SK-N-SH (cell line): ENCODE measurements at regions not wholly inside any gene's neighbourhood (a gene's known extent, or its start where the extent isn't known, plus 50 kb on each side); places are given as distances from the start of the nearest gene placed in this dataset.

Experiments
- CTCF ChIA-PET: fragments of 300-600, 350-600 bp; formaldehyde crosslinking; extraction: SDS; loops from one replicate; lab custom pipeline; 2021; lab: Yijun Ruan, JAX
- POLR2A ChIA-PET: fragments of 350-600 bp; sonication (Branson Sonifier 250); formaldehyde crosslinking; extraction: SDS; loops from one replicate; lab custom pipeline; 2020; ENCODE audit warnings: antibody characterized with exemption, inconsistent platforms; lab: Yijun Ruan, JAX
- DNase-seq: peaks from one replicate; pipeline ENCODE4 v3.0.0; 2012
- H2AFZ ChIP-seq: fragments of 200-600 bp; sonication (generic); 2 replicates; pipeline ENCODE4 v1.8.1; 2016; ENCODE audit warnings: antibody characterized with exemption, mild to moderate bottlenecking, low read depth
- H3F3A ChIP-seq: fragments of 200-600 bp; sonication (generic); replicated peaks from 2 replicates; pipeline ENCODE3; 2016; ENCODE audit warnings: antibody characterized with exemption, mild to moderate bottlenecking; ENCODE audit not compliant: insufficient read depth
- H3K27ac ChIP-seq, 2 experiments: fragments of 200-500 bp in 1 of 2; fragments of 200-600 bp in 1 of 2; sonication (Bioruptor generic) in 1 of 2; sonication (generic), shearing (Covaris generic) in 1 of 2; 2 replicates each; pipeline versions ENCODE4 v1.5.1 to v1.6.1; 2014 to 2016; ENCODE audit warnings: low read depth in 2 of 2, inconsistent platforms in 1 of 2, low read length in 1 of 2, mild to moderate bottlenecking in 1 of 2, mixed read lengths in 1 of 2
- H3K27me3 ChIP-seq: fragments of 200-600 bp; sonication (generic), shearing (Covaris generic); 2 replicates; pipeline ENCODE4 v1.6.1; 2016; ENCODE audit warnings: mixed run types; ENCODE audit not compliant: insufficient read depth
- H3K36me3 ChIP-seq, 2 experiments: fragments of 200-500 bp in 1 of 2; fragments of 200-600 bp in 1 of 2; sonication (Bioruptor generic) in 1 of 2; sonication (generic) in 1 of 2; replicated peaks in 1 of 2; 2 replicates each; pipeline versions ENCODE3 to v1.5.1; 2014 to 2016; ENCODE audit warnings: low read length in 1 of 2, mild to moderate bottlenecking in 1 of 2; ENCODE audit not compliant: insufficient read depth in 2 of 2, control insufficient read depth in 1 of 2
- H3K4me1 ChIP-seq, 2 experiments: fragments of 200-500 bp in 1 of 2; fragments of 200-600 bp in 1 of 2; sonication (Bioruptor generic) in 1 of 2; sonication (generic), shearing (Covaris generic) in 1 of 2; 2 replicates each; pipeline versions ENCODE4 v1.5.1 to v1.6.1; 2014 to 2016; ENCODE audit warnings: low read depth in 1 of 2, low read length in 1 of 2, mixed run types in 1 of 2; ENCODE audit not compliant: insufficient read depth in 2 of 2, control insufficient read depth in 1 of 2
- H3K4me2 ChIP-seq: fragments of 200-600 bp; sonication (generic), shearing (Covaris generic); 2 replicates; pipeline ENCODE4 v1.6.1; 2017; ENCODE audit warnings: mixed run types
- H3K4me3 ChIP-seq, 2 experiments: fragments of 200-500 bp in 1 of 2; fragments of 200-600 bp in 1 of 2; sonication (Bioruptor generic) in 1 of 2; sonication (generic), shearing (Covaris generic) in 1 of 2; 2 replicates each; pipeline versions ENCODE4 v1.5.1 to v1.8.1; 2014 to 2016; ENCODE audit warnings: low read depth in 2 of 2, inconsistent platforms in 1 of 2, low read length in 1 of 2, mild to moderate bottlenecking in 1 of 2, mixed read lengths in 1 of 2, moderate library complexity in 1 of 2
- H3K79me2 ChIP-seq: fragments of 200-600 bp; sonication (generic); 2 replicates; pipeline ENCODE4 v1.8.1; 2017; ENCODE audit warnings: mild to moderate bottlenecking; ENCODE audit not compliant: insufficient read depth
- H3K9ac ChIP-seq: fragments of 200-600 bp; sonication (generic); 2 replicates; pipeline ENCODE4 v1.6.1; 2017; ENCODE audit warnings: mixed run types
- H3K9me2 ChIP-seq: fragments of 200-600 bp; sonication (generic); 2 replicates; pipeline ENCODE4 v1.6.1; 2017; ENCODE audit warnings: mixed run types
- H3K9me3 ChIP-seq: fragments of 200-600 bp; sonication (generic); 2 replicates; pipeline ENCODE4 v1.6.1; 2017; ENCODE audit warnings: mixed run types, mild to moderate bottlenecking, moderate library complexity
- H4K20me1 ChIP-seq: fragments of 200-600 bp; sonication (generic); 2 replicates; pipeline ENCODE4 v1.6.1; 2017; ENCODE audit warnings: mild to moderate bottlenecking, mixed run types; ENCODE audit not compliant: insufficient read depth
- FOXJ3 ChIP-seq: sonication (generic); formaldehyde crosslinking; IDR thresholded peaks from 2 replicates; pipeline ENCODE4 v1.5.1; 2020; ENCODE audit warnings: mild to moderate bottlenecking, missing genetic modification reagents
- FOXM1 ChIP-seq: IDR thresholded peaks from 2 replicates; pipeline ENCODE4 v1.4.0; 2012; ENCODE audit warnings: low read depth, mild to moderate bottlenecking
- NFIC ChIP-seq: IDR thresholded peaks from 2 replicates; pipeline ENCODE4 v1.4.0; 2012; ENCODE audit warnings: borderline replicate concordance
- REST ChIP-seq: IDR thresholded peaks from 2 replicates; pipeline ENCODE4 v1.6.1; 2012; ENCODE audit warnings: mild to moderate bottlenecking, low read depth, low read length, moderate library complexity
- USF1 ChIP-seq: IDR thresholded peaks from 2 replicates; pipeline ENCODE4 v1.4.0; 2012; ENCODE audit warnings: low read depth, borderline replicate concordance
- YY1 ChIP-seq: IDR thresholded peaks from 2 replicates; pipeline ENCODE4 v1.4.0; 2012; ENCODE audit warnings: low read depth, mild to moderate bottlenecking
- WGBS: methylation state at CpG from one replicate; pipeline ENCODE4 v1.1.6; 2017; ENCODE audit warnings: low lambda C conversion rate; 5-methylcytosine and 5-hydroxymethylcytosine counted together

GRCh38 chr17:37802061-37802595 lies 57.3 kb upstream of the HNF1B start (continued):
- TF ChIP-seq REST = no peak
- TF ChIP-seq, all 33 proteins: peak for 0

- Histone ChIP-seq H3K9me3 (no peaks in the 10 kb centered on the region), H3K27me3 (no peaks in the 10 kb centered on the region), H3K79me2 (no peaks in the 10 kb centered on the region), H3K4me3 (no peak overlapping the region)
- POLR2A ChIA-PET = no interaction called here
- DNase-seq = no peak
- TF ChIP-seq YY1 (no peak), FOXM1 (no peak), FOXJ3 (CRISPR knock-in tag) (no peak), NFIC (no peak)
- TF ChIP-seq, all 33 proteins: peak for 0
- H4K20me1 ChIP-seq = no peaks in the 10 kb centered on the region
- no peak overlapping the region for H3K4me2 ChIP-seq
- no peak overlapping the region for H2AFZ ChIP-seq
- no peak overlapping the region for H3K27ac ChIP-seq
- CTCF ChIA-PET = interaction anchor here (0.8 to 1.2 kb wide), 3 partner anchors 9 to 15 kb away, joined by 3 to 6 read pairs (median 4); no protein-coding TSS in a partner anchor
- no peaks in the 10 kb centered on the region for H3K9me2 ChIP-seq
- 33% methylated on average over 5 of the region's 5 CpGs for WGBS
- H3K36me3 ChIP-seq = no peaks in the 10 kb centered on the region
- no peaks in the 10 kb centered on the region for H3F3A ChIP-seq
- peaks cover 0 to 3% of the 10 kb centered on the region in 2 experiments; a peak in 1 of 4 replicates for H3K4me1 ChIP-seq
- no peak overlapping the region for H3K9ac ChIP-seq
These were observed 56.3 kb upstream of the HNF1B start for GRCh38 chr17:37801171-37801570.

- ChIA-PET CTCF (interaction anchor here (1.7 kb wide), 1 partner anchor 31 kb away, joined by 3 read pairs; no protein-coding TSS in a partner anchor), POLR2A (no interaction called here)
- no peak overlapping the region for H3K4me3 ChIP-seq
- no peaks in the 10 kb centered on the region for H3K9me3 ChIP-seq
- H3K9me2 ChIP-seq = no peaks in the 10 kb centered on the region
- H4K20me1 ChIP-seq = no peaks in the 10 kb centered on the region
- H2AFZ ChIP-seq = no peak overlapping the region
- no peaks in the 10 kb centered on the region for H3K36me3 ChIP-seq
- no peaks in the 10 kb centered on the region for H3F3A ChIP-seq
- no peaks in the 10 kb centered on the region for H3K4me1 ChIP-seq
- no peaks in the 10 kb centered on the region for H3K79me2 ChIP-seq
- no peaks in the 10 kb centered on the region for H3K27me3 ChIP-seq
- no peak overlapping the region for H3K27ac ChIP-seq
- DNase-seq = no peak
- no peak for TF ChIP-seq USF1
- no peak overlapping the region for H3K9ac ChIP-seq
- H3K4me2 ChIP-seq = no peak overlapping the region
These were observed 52.3 kb upstream of the HNF1B start for GRCh38 chr17:37797206-37797605.
